IMR-90 (cell line): ENCODE measurements at regions not wholly inside any gene's neighbourhood (a gene's known extent, or its start where the extent isn't known, plus 50 kb on each side); places are given as distances from the start of the nearest gene placed in this dataset.

Experiments
- ATAC-seq: fragments of 200-7000 bp; cut with Tn5 transposase; 2 replicates; pipeline ENCODE4 v1.9.1; 2020; ENCODE audit warnings: low read depth, mild to moderate bottlenecking, moderate library complexity
- BruUV-seq: library from RNA; stranded (reverse); fragments of 400-500 nt; replicated peaks from 2 replicates; lab custom pipeline; 2021; lab: Mats Ljungman, UMichigan
- CTCF ChIA-PET: fragments of 300-600 bp; formaldehyde crosslinking; extraction: SDS; loops from one replicate; lab custom pipeline; 2021; ENCODE audit warnings: antibody characterized with exemption; lab: Yijun Ruan, JAX
- POLR2A ChIA-PET: fragments of 300-600 bp; sonication (Branson Sonifier 250); formaldehyde crosslinking; loops from one replicate; lab custom pipeline; 2022; ENCODE audit warnings: antibody characterized with exemption; ENCODE audit not compliant: unreplicated experiment; lab: Charles Lee
- DNase-seq: peaks from one replicate; pipeline ENCODE4 v3.0.0; 2013
- H2AFZ ChIP-seq: replicated peaks from 2 replicates; pipeline ENCODE3; 2013; ENCODE audit warnings: low read length, mild to moderate bottlenecking; ENCODE audit not compliant: poor library complexity
- H2AK5ac ChIP-seq: 2 replicates; pipeline ENCODE4 v1.6.1; 2013; ENCODE audit warnings: low read depth, low read length, inconsistent platforms
- H2AK9ac ChIP-seq: replicated peaks from 2 replicates; pipeline ENCODE3; 2013; ENCODE audit warnings: mild to moderate bottlenecking, low read depth, low read length, moderate library complexity; ENCODE audit not compliant: poor library complexity
- H2BK120ac ChIP-seq: 2 replicates; pipeline ENCODE4 v1.6.1; 2013; ENCODE audit warnings: low read depth, low read length, inconsistent platforms
- H2BK15ac ChIP-seq: 3 replicates; pipeline ENCODE4 v1.6.1; 2013; ENCODE audit warnings: low read depth, low read length, inconsistent platforms
- H2BK20ac ChIP-seq: 2 replicates; pipeline ENCODE4 v1.6.1; 2013; ENCODE audit warnings: low read depth, mild to moderate bottlenecking, inconsistent platforms, low read length, moderate library complexity
- H2BK5ac ChIP-seq: 2 replicates; pipeline ENCODE4 v1.6.1; 2013; ENCODE audit warnings: mild to moderate bottlenecking, low read depth, low read length, inconsistent platforms; ENCODE audit not compliant: poor library complexity, severe bottlenecking
- H3K14ac ChIP-seq: replicated peaks from 2 replicates; pipeline ENCODE4 v1.6.1; 2013; ENCODE audit warnings: low read depth, low read length, inconsistent platforms
- H3K18ac ChIP-seq: 2 replicates; pipeline ENCODE4 v1.6.1; 2013; ENCODE audit warnings: low read depth, low read length, control low read depth
- H3K23ac ChIP-seq: 2 replicates; pipeline ENCODE4 v1.6.1; 2013; ENCODE audit warnings: low read depth, low read length, inconsistent platforms
- H3K27ac ChIP-seq: 2 replicates; pipeline ENCODE4 v1.5.1; 2013; ENCODE audit warnings: mild to moderate bottlenecking, control low read depth, low read length; ENCODE audit not compliant: insufficient read depth
- H3K27me3 ChIP-seq: 2 replicates; pipeline ENCODE4 v1.6.1; 2013; ENCODE audit warnings: low read length; ENCODE audit not compliant: control insufficient read depth, insufficient read depth
- H3K36me3 ChIP-seq: 2 replicates; pipeline ENCODE4 v1.6.1; 2013; ENCODE audit warnings: low read length, mixed read lengths; ENCODE audit not compliant: control insufficient read depth, insufficient read depth
- H3K4ac ChIP-seq: 2 replicates; pipeline ENCODE4 v1.6.1; 2013; ENCODE audit warnings: low read depth, low read length, inconsistent platforms
- H3K4me1 ChIP-seq: 2 replicates; pipeline ENCODE4 v1.6.1; 2013; ENCODE audit warnings: low read length, mixed read lengths; ENCODE audit not compliant: control insufficient read depth, insufficient read depth
- H3K4me2 ChIP-seq: 2 replicates; pipeline ENCODE4 v1.6.1; 2013; ENCODE audit warnings: low read depth, mild to moderate bottlenecking, control low read depth, low read length, moderate library complexity
- H3K4me3 ChIP-seq: 2 replicates; pipeline ENCODE4 v1.5.1; 2013; ENCODE audit warnings: low read depth, mild to moderate bottlenecking, control low read depth, low read length, moderate library complexity; ENCODE audit not compliant: insufficient read depth
- H3K56ac ChIP-seq: 2 replicates; pipeline ENCODE4 v1.6.1; 2013; ENCODE audit warnings: low read length, inconsistent platforms; ENCODE audit not compliant: insufficient read depth; ENCODE audit errors: extremely low read depth
- H3K79me1 ChIP-seq, 2 experiments: 2 replicates each; pipeline ENCODE4 v1.6.1; 2013; ENCODE audit warnings: low read length in 2 of 2, inconsistent platforms in 1 of 2, low read depth in 1 of 2
- H3K9ac ChIP-seq: 2 replicates; pipeline ENCODE4 v1.6.1; 2013; ENCODE audit warnings: low read depth, low read length, control low read depth
- H3K9me1 ChIP-seq: 2 replicates; pipeline ENCODE4 v1.6.1; 2013; ENCODE audit warnings: low read length, inconsistent platforms; ENCODE audit not compliant: insufficient read depth
- H3K9me3 ChIP-seq: 2 replicates; pipeline ENCODE4 v1.6.1; 2013; ENCODE audit warnings: low read length; ENCODE audit not compliant: control insufficient read depth, insufficient read depth
- H4K20me1 ChIP-seq: 2 replicates; pipeline ENCODE4 v1.6.1; 2013; ENCODE audit warnings: low read length, inconsistent platforms; ENCODE audit not compliant: insufficient read depth
- H4K5ac ChIP-seq: 2 replicates; pipeline ENCODE4 v1.6.1; 2013; ENCODE audit warnings: mild to moderate bottlenecking, low read depth, low read length, control low read depth
- H4K8ac ChIP-seq, 2 experiments: 2 replicates each; pipeline ENCODE4 v1.6.1; 2013; ENCODE audit warnings: low read depth in 2 of 2, low read length in 2 of 2, control low read depth in 1 of 2, inconsistent platforms in 1 of 2
- H4K91ac ChIP-seq: 2 replicates; pipeline ENCODE4 v1.6.1; 2013; ENCODE audit warnings: low read depth, low read length, inconsistent platforms; ENCODE audit not compliant: insufficient read depth
- POLR2A ChIP-seq: IDR thresholded peaks from 2 replicates; pipeline ENCODE4 v1.6.1; 2012; ENCODE audit warnings: mild to moderate bottlenecking, low read depth, low read length
- RCOR1 ChIP-seq: IDR thresholded peaks from 2 replicates; pipeline ENCODE4 v1.6.1; 2012; ENCODE audit warnings: mild to moderate bottlenecking, low read length, improper control_type of control experiment; ENCODE audit not compliant: insufficient replicate concordance
- WGBS, 2 experiments: methylation state at CpG; one replicate each; pipeline versions ENCODE4 v1.1.5 to v1.1.7; 2013; ENCODE audit warnings: missing lambda C conversion rate in 2 of 2; ENCODE audit not compliant: insufficient read length in 1 of 2; ENCODE audit errors: extremely low coverage in 2 of 2; 5-methylcytosine and 5-hydroxymethylcytosine counted together
- dilution Hi-C: fragments of 300-500 bp; cut with HindIII; formaldehyde crosslinking; loops from one replicate; pipeline ENCODE4 v1.14.3; 2018; ENCODE audit warnings: low sequenced_read_pairs; ENCODE audit not compliant: unreplicated experiment
- in situ Hi-C: fragments of 300-500 bp; cut with MboI; formaldehyde crosslinking; loops from 3 replicates; pipeline ENCODE4 v1.14.3; 2019; ENCODE audit warnings: low sequenced_read_pairs, inconsistent platforms, mixed read lengths
- intact Hi-C: fragments of 100-400 bp; cut with micrococcal nuclease; formaldehyde crosslinking; loops from 2 replicates; pipeline ENCODE4 v1.10.0; 2022
- TF ChIP-seq, protein P1 (sequence below): conservative IDR thresholded peaks from 2 replicates; pipeline ENCODE4 v1.5.1; 2012; ENCODE audit warnings: mild to moderate bottlenecking, low read depth, low read length, improper control_type of control experiment

DNA sequence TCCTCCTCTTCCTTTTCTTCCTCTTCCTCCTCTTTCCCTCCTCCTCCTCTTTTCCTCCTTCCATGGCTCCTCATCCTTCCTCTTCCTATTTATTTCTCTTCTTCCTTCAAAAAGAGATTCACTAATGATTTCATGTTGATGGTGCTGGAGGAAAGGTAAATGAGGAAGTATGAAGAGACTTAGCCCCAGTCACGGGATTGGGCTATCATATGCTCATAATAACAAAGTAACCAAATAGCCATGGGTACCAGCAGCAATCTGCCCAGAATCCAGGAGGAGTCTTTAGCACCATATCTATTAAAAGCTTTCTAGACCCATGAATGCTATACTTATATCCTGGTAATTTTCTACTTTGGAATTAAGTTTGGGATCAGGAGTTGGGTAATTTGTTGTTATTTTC lies 910.9 kb upstream of the MAP3K7 start:
- H4K5ac ChIP-seq = no peak overlapping the region
- no peaks in the 10 kb centered on the region for H3K9me3 ChIP-seq
- H3K4ac ChIP-seq = no peak overlapping the region
- no peak overlapping the region for H2AFZ ChIP-seq
- ATAC-seq (no peak), DNase-seq (no peak)
- H2AK9ac ChIP-seq = no peak overlapping the region
- H3K56ac ChIP-seq = no peak overlapping the region
- H3K4me2 ChIP-seq = no peak overlapping the region
- no peak overlapping the region for H4K91ac ChIP-seq
- H3K27ac ChIP-seq = no peak overlapping the region
- no peaks in the 10 kb centered on the region for H4K20me1 ChIP-seq
- H3K23ac ChIP-seq = no peak overlapping the region
- no peak overlapping the region for H2AK5ac ChIP-seq
- no peaks in the 10 kb centered on the region for H3K9me1 ChIP-seq
- CTCF ChIA-PET = no interaction called here
- H4K8ac ChIP-seq = no peak overlapping the region
- H3K14ac ChIP-seq = no peak overlapping the region
- H2BK120ac ChIP-seq = no peak overlapping the region
- H3K79me1 ChIP-seq = no peaks in the 10 kb centered on the region
- no peak overlapping the region for H2BK15ac ChIP-seq
- dilution Hi-C loops = no loop called here
- no peaks in the 10 kb centered on the region for H3K36me3 ChIP-seq
- in situ Hi-C loops = no loop called here
- H2BK20ac ChIP-seq = no peak overlapping the region
- no peak overlapping the region for H3K4me3 ChIP-seq
- intact Hi-C loops = no loop called here
- no TSS peak for BruUV-seq
- H3K9ac ChIP-seq = no peak overlapping the region
- no peaks in the 10 kb centered on the region; the same call in 1 of the 2 replicates for H3K27me3 ChIP-seq
- no CpG with 5 or more reads among the region's 1 CpG for WGBS, 2 experiments
- POLR2A ChIA-PET = no interaction called here
- no peak overlapping the region for H3K18ac ChIP-seq
- H3K4me1 ChIP-seq = no peaks in the 10 kb centered on the region
- H2BK5ac ChIP-seq = no peak overlapping the region
- TF ChIP-seq, protein P1, sequence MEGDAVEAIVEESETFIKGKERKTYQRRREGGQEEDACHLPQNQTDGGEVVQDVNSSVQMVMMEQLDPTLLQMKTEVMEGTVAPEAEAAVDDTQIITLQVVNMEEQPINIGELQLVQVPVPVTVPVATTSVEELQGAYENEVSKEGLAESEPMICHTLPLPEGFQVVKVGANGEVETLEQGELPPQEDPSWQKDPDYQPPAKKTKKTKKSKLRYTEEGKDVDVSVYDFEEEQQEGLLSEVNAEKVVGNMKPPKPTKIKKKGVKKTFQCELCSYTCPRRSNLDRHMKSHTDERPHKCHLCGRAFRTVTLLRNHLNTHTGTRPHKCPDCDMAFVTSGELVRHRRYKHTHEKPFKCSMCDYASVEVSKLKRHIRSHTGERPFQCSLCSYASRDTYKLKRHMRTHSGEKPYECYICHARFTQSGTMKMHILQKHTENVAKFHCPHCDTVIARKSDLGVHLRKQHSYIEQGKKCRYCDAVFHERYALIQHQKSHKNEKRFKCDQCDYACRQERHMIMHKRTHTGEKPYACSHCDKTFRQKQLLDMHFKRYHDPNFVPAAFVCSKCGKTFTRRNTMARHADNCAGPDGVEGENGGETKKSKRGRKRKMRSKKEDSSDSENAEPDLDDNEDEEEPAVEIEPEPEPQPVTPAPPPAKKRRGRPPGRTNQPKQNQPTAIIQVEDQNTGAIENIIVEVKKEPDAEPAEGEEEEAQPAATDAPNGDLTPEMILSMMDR = no peak
- TF ChIP-seq RCOR1 (no peak), POLR2A (no peak)
